Mesendoderm (in vitro differentiated cells): ENCODE measurements at regions not wholly inside any gene's neighbourhood (a gene's known extent, or its start where the extent isn't known, plus 50 kb on each side); places are given as distances from the start of the nearest gene placed in this dataset.

ENCODE experiments used
- DNase-seq: peaks from one replicate; pipeline ENCODE4 v3.0.0; 2013
- H2AK5ac ChIP-seq: 2 replicates; pipeline ENCODE4 v1.6.1; 2013; ENCODE audit warnings: low read length, inconsistent platforms
- H2BK120ac ChIP-seq: 2 replicates; pipeline ENCODE4 v1.6.1; 2013; ENCODE audit warnings: low read depth, mild to moderate bottlenecking, low read length, moderate library complexity, mixed read lengths
- H2BK15ac ChIP-seq: replicated peaks from 2 replicates; pipeline ENCODE4 v1.6.1; 2013; ENCODE audit warnings: low read depth, mild to moderate bottlenecking, moderate library complexity
- H2BK5ac ChIP-seq: 2 replicates; pipeline ENCODE4 v1.6.1; 2013; ENCODE audit warnings: low read length, inconsistent platforms
- H3K18ac ChIP-seq: 2 replicates; pipeline ENCODE4 v1.6.1; 2013; ENCODE audit warnings: mild to moderate bottlenecking, low read length, mixed read lengths
- H3K23ac ChIP-seq: one replicate; pipeline ENCODE4 v1.6.1; 2013; ENCODE audit warnings: low read length
- H3K27ac ChIP-seq: 2 replicates; pipeline ENCODE4 v1.5.1; 2013; ENCODE audit warnings: low read depth, mild to moderate bottlenecking, inconsistent platforms, low read length, moderate library complexity
- H3K27me3 ChIP-seq: 2 replicates; pipeline ENCODE4 v1.6.1; 2013; ENCODE audit warnings: low read length, control low read depth, mild to moderate bottlenecking, inconsistent platforms; ENCODE audit not compliant: insufficient read depth, poor library complexity
- H3K36me3 ChIP-seq: 2 replicates; pipeline ENCODE4 v1.6.1; 2013; ENCODE audit warnings: low read length, inconsistent platforms; ENCODE audit not compliant: control insufficient read depth, insufficient read depth
- H3K4ac ChIP-seq: one replicate; pipeline ENCODE4 v1.6.1; 2013; ENCODE audit warnings: low read depth, mild to moderate bottlenecking, low read length, moderate library complexity
- H3K4me1 ChIP-seq: 2 replicates; pipeline ENCODE4 v1.6.1; 2013; ENCODE audit warnings: low read depth, low read length, inconsistent platforms; ENCODE audit not compliant: control insufficient read depth
- H3K4me2 ChIP-seq: 2 replicates; pipeline ENCODE4 v1.6.1; 2013; ENCODE audit warnings: low read length
- H3K4me3 ChIP-seq: 2 replicates; pipeline ENCODE4 v1.5.1; 2013; ENCODE audit warnings: mild to moderate bottlenecking, low read length
- H3K56ac ChIP-seq: one replicate; pipeline ENCODE4 v1.6.1; 2013; ENCODE audit warnings: low read length
- H3K79me1 ChIP-seq: 2 replicates; pipeline ENCODE4 v1.6.1; 2013; ENCODE audit warnings: low read length, inconsistent platforms
- H3K79me2 ChIP-seq: 2 replicates; pipeline ENCODE4 v1.6.1; 2013; ENCODE audit warnings: mild to moderate bottlenecking, low read length; ENCODE audit not compliant: control insufficient read depth, insufficient read depth
- H3K9ac ChIP-seq: 2 replicates; pipeline ENCODE4 v1.6.1; 2013; ENCODE audit warnings: low read length, inconsistent platforms
- H4K5ac ChIP-seq: one replicate; pipeline ENCODE4 v1.6.1; 2013; ENCODE audit warnings: low read length
- H4K8ac ChIP-seq: one replicate; pipeline ENCODE4 v1.6.1; 2013; ENCODE audit warnings: low read depth, mild to moderate bottlenecking, control low read depth, low read length, moderate library complexity
- WGBS: extraction: QIAGEN DNeasy Blood & Tissue Kit; methylation state at CpG from one replicate; pipeline ENCODE4 v1.1.7; 2013; ENCODE audit warnings: low lambda C conversion rate, missing lambda C conversion rate; ENCODE audit not compliant: insufficient coverage; ENCODE audit errors: extremely low coverage; 5-methylcytosine and 5-hydroxymethylcytosine counted together

DNA sequence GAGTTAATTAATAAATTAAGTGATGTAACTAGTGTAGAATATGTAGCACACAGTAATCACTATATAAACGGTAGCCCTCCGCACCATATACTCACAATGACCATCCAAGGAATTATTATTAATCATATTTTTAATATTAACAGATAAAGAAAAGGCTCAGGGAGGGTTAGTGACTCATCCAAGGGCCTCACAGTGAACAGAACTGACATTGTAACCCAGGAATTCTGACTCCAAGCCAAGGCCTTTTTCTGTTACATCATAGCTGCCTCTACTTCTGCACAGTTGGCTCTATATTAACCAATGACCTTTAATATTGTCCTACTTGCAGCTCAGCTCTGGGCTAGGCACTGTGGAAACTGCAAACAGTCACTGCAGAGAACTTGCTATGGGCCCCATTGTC lies 117.5 kb upstream of the SIRPG start:
- H3K79me1 ChIP-seq = no peaks in the 10 kb centered on the region
- no peak overlapping the region for H3K18ac ChIP-seq
- H3K23ac ChIP-seq = no peak overlapping the region
- H2BK120ac ChIP-seq = no peak overlapping the region
- H3K4me1 ChIP-seq = peaks cover 4% of the 10 kb centered on the region
- no peak overlapping the region for H2BK5ac ChIP-seq
- H3K4me2 ChIP-seq = no peak overlapping the region
- H3K9ac ChIP-seq = no peak overlapping the region
- H2BK15ac ChIP-seq = no peak overlapping the region
- H3K27ac ChIP-seq = no peak overlapping the region
- H3K4me3 ChIP-seq = no peak overlapping the region
- WGBS = no CpG with 5 or more reads among the region's 2 CpGs
- H4K8ac ChIP-seq = no peak overlapping the region
- no peak overlapping the region for H3K4ac ChIP-seq
- H2AK5ac ChIP-seq = no peak overlapping the region
- DNase-seq = no peak
- no peaks in the 10 kb centered on the region for H3K36me3 ChIP-seq
- H4K5ac ChIP-seq = no peak overlapping the region
- H3K79me2 ChIP-seq = no peaks in the 10 kb centered on the region
- H3K27me3 ChIP-seq = no peaks in the 10 kb centered on the region
- H3K56ac ChIP-seq = no peak overlapping the region

DNA sequence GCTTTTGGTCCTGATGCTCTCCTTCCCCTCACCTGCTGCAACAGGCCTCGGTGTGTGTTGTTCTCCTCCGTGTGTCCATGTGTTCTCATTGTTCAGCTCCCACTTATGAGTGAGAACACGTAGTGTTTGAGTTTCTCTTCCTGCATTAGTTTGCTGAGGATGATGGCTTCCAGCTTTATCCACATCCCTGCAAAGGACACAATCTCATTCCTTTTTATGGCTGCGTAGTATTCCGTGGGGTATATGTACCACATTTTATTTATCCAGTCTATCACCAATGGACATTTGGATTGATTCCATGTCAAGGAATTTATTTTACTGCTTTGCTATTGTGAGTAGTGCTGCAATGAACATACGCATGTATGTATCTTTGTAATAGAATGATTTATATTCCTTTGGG lies 116.9 kb upstream of the SIRPG start:
- no peaks in the 10 kb centered on the region for H3K79me1 ChIP-seq
- no peaks in the 10 kb centered on the region for H3K36me3 ChIP-seq
- peaks cover 4% of the 10 kb centered on the region for H3K4me1 ChIP-seq
- H3K9ac ChIP-seq = no peak overlapping the region
- H4K5ac ChIP-seq = no peak overlapping the region
- no peak overlapping the region for H3K56ac ChIP-seq
- no peak overlapping the region for H2BK5ac ChIP-seq
- DNase-seq = no peak
- no peaks in the 10 kb centered on the region for H3K27me3 ChIP-seq
- no peak overlapping the region for H3K27ac ChIP-seq
- H4K8ac ChIP-seq = no peak overlapping the region
- H3K4me2 ChIP-seq = no peak overlapping the region
- H3K4me3 ChIP-seq = no peak overlapping the region
- no peak overlapping the region for H3K4ac ChIP-seq
- no CpG with 5 or more reads among the region's 6 CpGs for WGBS
- no peaks in the 10 kb centered on the region for H3K79me2 ChIP-seq
- H2BK120ac ChIP-seq = no peak overlapping the region
- H3K18ac ChIP-seq = no peak overlapping the region
- H2BK15ac ChIP-seq = no peak overlapping the region
- no peak overlapping the region for H2AK5ac ChIP-seq
- H3K23ac ChIP-seq = no peak overlapping the region

DNA sequence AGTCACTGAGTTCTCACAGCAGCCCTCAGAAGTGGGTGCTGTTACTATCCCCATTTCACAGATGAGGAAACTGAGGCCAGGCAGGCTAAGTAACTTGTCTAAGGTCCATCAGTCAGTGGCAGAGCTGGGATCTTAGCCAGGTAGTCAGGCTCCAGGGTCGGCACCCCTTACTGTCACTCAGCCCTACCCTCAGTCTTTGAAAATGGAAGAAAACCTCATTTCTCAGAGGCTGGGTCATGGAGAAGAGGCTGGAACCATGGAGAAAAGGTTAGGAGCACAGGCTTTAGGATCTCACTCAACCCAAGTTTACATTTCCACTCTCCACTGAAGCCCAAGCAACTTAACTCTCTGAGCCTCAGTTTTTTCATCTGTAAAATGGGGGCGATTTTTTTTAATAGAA lies 116.2 kb upstream of the SIRPG start:
- Histone ChIP-seq H3K56ac (no peak overlapping the region), H3K4ac (no peak overlapping the region), H3K79me2 (no peaks in the 10 kb centered on the region), H3K79me1 (no peaks in the 10 kb centered on the region), H3K36me3 (no peaks in the 10 kb centered on the region), H3K27ac (no peak overlapping the region), H3K18ac (no peak overlapping the region), H4K8ac (no peak overlapping the region), H3K9ac (no peak overlapping the region), H3K27me3 (no peaks in the 10 kb centered on the region), H4K5ac (no peak overlapping the region), H2BK5ac (no peak overlapping the region), H2BK15ac (no peak overlapping the region), H2BK120ac (no peak overlapping the region), H2AK5ac (no peak overlapping the region), H3K4me2 (no peak overlapping the region), H3K4me1 (peaks cover 4% of the 10 kb centered on the region), H3K4me3 (no peak overlapping the region), H3K23ac (no peak overlapping the region)
- no peak for DNase-seq
- WGBS = no CpG with 5 or more reads among the region's 2 CpGs

DNA sequence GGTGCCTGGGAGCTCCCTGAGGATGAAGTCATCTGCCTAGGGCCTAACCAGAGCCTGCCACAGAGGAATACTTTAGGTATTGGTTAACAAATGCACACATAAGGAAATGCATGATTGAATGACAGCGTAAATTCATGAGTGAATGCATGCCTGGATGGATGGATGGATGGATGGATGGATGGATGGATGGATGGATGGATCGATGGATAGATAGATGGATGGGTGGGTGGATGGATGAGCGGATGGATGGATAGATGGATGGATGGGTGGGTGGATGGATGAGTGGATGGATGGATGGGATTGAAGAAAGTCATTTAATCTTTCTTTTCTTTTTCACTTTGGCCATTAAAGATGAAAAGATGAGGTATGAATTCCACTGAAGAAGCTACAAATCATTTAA lies 111.9 kb upstream of the SIRPG start:
- no peaks in the 10 kb centered on the region for H3K79me1 ChIP-seq
- H3K18ac ChIP-seq = no peak overlapping the region
- no peak overlapping the region for H2BK5ac ChIP-seq
- no peaks in the 10 kb centered on the region for H3K79me2 ChIP-seq
- H2BK120ac ChIP-seq = no peak overlapping the region
- H3K9ac ChIP-seq = no peak overlapping the region
- H3K27me3 ChIP-seq = no peaks in the 10 kb centered on the region
- no peaks in the 10 kb centered on the region for H3K4me1 ChIP-seq
- no peak overlapping the region for H3K27ac ChIP-seq
- no CpG with 5 or more reads among the region's 3 CpGs for WGBS
- H3K4ac ChIP-seq = no peak overlapping the region
- H4K5ac ChIP-seq = no peak overlapping the region
- no peak overlapping the region for H3K56ac ChIP-seq
- no peak for DNase-seq
- H3K4me3 ChIP-seq = no peak overlapping the region
- H2BK15ac ChIP-seq = no peak overlapping the region
- no peak overlapping the region for H2AK5ac ChIP-seq
- H3K36me3 ChIP-seq = no peaks in the 10 kb centered on the region
- no peak overlapping the region for H3K23ac ChIP-seq
- no peak overlapping the region for H3K4me2 ChIP-seq
- no peak overlapping the region for H4K8ac ChIP-seq

DNA sequence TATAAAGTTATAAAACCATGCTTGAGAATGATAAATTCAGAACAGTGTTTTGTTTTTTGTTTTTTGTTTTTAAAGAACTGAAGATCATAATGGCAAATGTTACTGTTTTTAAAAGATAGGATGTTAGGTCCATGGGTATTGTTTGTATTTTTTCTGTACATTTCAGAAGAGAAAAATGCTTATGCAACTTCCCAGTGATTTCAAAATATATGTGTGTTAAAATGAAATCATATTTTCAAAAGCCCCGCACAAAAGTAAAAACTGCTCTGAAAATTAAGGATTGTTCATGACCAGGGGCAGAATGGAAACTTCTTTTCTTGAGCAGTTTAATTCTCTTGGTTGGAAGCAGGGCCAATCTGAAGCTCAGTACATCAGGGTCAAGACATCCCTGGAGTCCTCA lies 109.2 kb upstream of the SIRPG start:
- H3K18ac ChIP-seq = no peak overlapping the region
- no peaks in the 10 kb centered on the region for H3K27me3 ChIP-seq
- no peaks in the 10 kb centered on the region for H3K4me1 ChIP-seq
- no CpG with 5 or more reads among the region's 1 CpG for WGBS
- no peak overlapping the region for H3K9ac ChIP-seq
- no peak for DNase-seq
- no peak overlapping the region for H3K23ac ChIP-seq
- no peak overlapping the region for H3K56ac ChIP-seq
- H3K27ac ChIP-seq = no peak overlapping the region
- no peak overlapping the region for H4K5ac ChIP-seq
- H2BK120ac ChIP-seq = no peak overlapping the region
- H3K79me1 ChIP-seq = no peaks in the 10 kb centered on the region
- H2BK15ac ChIP-seq = no peak overlapping the region
- no peak overlapping the region for H4K8ac ChIP-seq
- H3K4me2 ChIP-seq = no peak overlapping the region
- no peak overlapping the region for H2AK5ac ChIP-seq
- H3K79me2 ChIP-seq = no peaks in the 10 kb centered on the region
- H3K36me3 ChIP-seq = no peaks in the 10 kb centered on the region
- no peak overlapping the region for H2BK5ac ChIP-seq
- H3K4ac ChIP-seq = no peak overlapping the region
- no peak overlapping the region for H3K4me3 ChIP-seq

DNA sequence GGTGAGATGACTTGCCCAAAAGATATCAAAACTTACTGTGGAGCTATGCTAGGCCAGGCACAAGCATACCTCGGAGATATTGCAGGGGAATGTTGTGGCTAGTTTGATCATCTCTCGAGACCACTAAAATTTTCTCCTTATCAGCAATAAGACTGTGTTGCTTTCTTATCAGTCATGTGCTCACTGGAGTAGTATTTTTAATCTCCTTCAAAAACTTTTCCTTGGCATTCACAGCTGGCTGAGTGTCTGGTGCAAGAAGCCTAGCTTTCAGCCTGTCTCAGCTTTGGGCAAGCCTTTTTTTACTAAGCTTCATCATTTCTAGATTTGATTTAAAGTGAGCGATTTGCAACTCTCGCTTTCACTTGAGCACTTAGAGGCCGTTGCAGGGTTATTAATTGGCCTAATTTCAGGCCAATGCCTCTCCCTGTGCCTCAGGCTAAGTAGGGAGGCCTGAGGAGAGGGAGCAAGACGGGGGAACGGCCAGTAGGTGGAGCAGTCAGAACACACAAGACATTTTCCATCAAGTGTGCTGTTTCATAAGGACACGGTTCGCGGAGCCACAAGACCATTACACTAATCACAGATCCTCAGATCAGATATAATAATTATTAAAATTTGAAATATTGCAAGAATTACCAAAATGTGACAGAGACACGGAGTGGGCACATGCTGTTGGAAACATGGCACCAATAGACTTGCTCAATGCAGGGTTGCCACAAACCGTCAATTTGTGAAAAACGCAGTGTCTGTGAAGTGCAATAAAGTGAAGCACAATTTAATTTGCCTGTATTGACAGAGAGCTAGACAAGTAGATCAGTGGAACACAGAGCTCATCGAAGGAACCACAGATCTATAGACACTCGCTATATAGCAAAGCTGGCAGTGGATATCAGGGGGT lies 106.8 kb upstream of the SIRPG start:
- Histone ChIP-seq H3K27me3 (no peaks in the 10 kb centered on the region), H3K9ac (no peak overlapping the region), H4K5ac (no peak overlapping the region), H3K4me2 (no peak overlapping the region), H3K4me3 (no peak overlapping the region), H2AK5ac (no peak overlapping the region), H3K79me2 (no peaks in the 10 kb centered on the region), H2BK120ac (no peak overlapping the region), H3K18ac (no peak overlapping the region), H3K4me1 (no peaks in the 10 kb centered on the region), H3K27ac (no peak overlapping the region), H3K36me3 (no peaks in the 10 kb centered on the region), H3K4ac (no peak overlapping the region), H3K79me1 (no peaks in the 10 kb centered on the region), H3K23ac (no peak overlapping the region), H2BK5ac (no peak overlapping the region), H2BK15ac (no peak overlapping the region), H4K8ac (no peak overlapping the region), H3K56ac (no peak overlapping the region)
- peak; percentile 84 for DNase-seq
- WGBS = no CpG with 5 or more reads among the region's 15 CpGs
